ENCODE measurements at regions not wholly inside any gene's neighbourhood (a gene's known extent, or its start where the extent isn't known, plus 50 kb on each side); places are given as distances from the start of the nearest gene placed in this dataset.

- no peaks in the 10 kb centered on the region for H3K36me3 ChIP-seq (ENCODE audit: insufficient read depth, low read length)
- no peak overlapping the region for H3K4me3 ChIP-seq (ENCODE audit: low read length)
- H3K4me2 ChIP-seq (ENCODE audit: low read depth, low read length, poor library complexity, severe bottlenecking), result no peak overlapping the region
- H3K9me2 ChIP-seq (replicated peaks; ENCODE audit: insufficient read depth, low read length), result no peaks in the 10 kb centered on the region
- H4K20me1 ChIP-seq (ENCODE audit: insufficient read depth, low read depth, low read length), result no peaks in the 10 kb centered on the region
- no peak overlapping the region for H3K9ac ChIP-seq (ENCODE audit: low read length)
- H3K9me3 ChIP-seq (ENCODE audit: low read length), result no peaks in the 10 kb centered on the region
- no peak for DNase-seq
- no peaks in the 10 kb centered on the region for H3K4me1 ChIP-seq (ENCODE audit: low read length)
- no peaks in the 10 kb centered on the region for H3K27me3 ChIP-seq (ENCODE audit: low read length)
- no peaks in the 10 kb centered on the region for H3K79me2 ChIP-seq (ENCODE audit: low read length)
- no peak overlapping the region for H2AFZ ChIP-seq (ENCODE audit: low read length)
- no peak overlapping the region for H3K27ac ChIP-seq (ENCODE audit: low read length)
These were observed 93.8 kb downstream of the ARL4C start for GRCh38 chr2:234403074-234403473.

DNA sequence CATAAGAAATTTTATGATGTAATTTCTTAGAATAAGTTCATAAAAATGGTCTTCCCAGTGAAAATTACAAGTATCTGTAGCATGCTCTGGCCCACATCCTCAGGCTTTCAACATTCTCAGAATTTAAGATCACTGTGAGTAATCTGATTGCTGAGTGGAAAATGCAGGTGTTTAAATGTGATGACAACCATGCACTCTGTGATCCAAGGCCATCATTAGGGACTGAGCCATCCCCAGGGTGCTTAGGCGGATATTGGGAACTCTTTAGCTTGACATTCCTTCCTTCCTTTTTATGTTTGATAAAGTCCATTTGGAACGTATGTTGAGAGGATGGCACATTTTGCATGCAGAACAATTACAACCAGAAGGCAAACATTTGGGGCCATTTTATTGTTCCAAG lies 95.5 kb downstream of the ARL4C start:
- no peaks in the 10 kb centered on the region for H3K9me2 ChIP-seq (replicated peaks; ENCODE audit: insufficient read depth, low read length)
- H3K9ac ChIP-seq (ENCODE audit: low read length), result no peak overlapping the region
- no peak overlapping the region for H3K27ac ChIP-seq (ENCODE audit: low read length)
- H3K4me3 ChIP-seq (ENCODE audit: low read length), result no peak overlapping the region
- no peaks in the 10 kb centered on the region for H3K4me1 ChIP-seq (ENCODE audit: low read length)
- no peaks in the 10 kb centered on the region for H3K27me3 ChIP-seq (ENCODE audit: low read length)
- no peaks in the 10 kb centered on the region for H4K20me1 ChIP-seq (ENCODE audit: insufficient read depth, low read depth, low read length)
- H2AFZ ChIP-seq (ENCODE audit: low read length), result no peak overlapping the region
- no peaks in the 10 kb centered on the region for H3K79me2 ChIP-seq (ENCODE audit: low read length)
- DNase-seq, result no peak
- H3K36me3 ChIP-seq (ENCODE audit: insufficient read depth, low read length), result no peaks in the 10 kb centered on the region
- H3K9me3 ChIP-seq (ENCODE audit: low read length), result no peaks in the 10 kb centered on the region
- H3K4me2 ChIP-seq (ENCODE audit: low read depth, low read length, poor library complexity, severe bottlenecking), result no peak overlapping the region

- no peak for DNase-seq
- Histone ChIP-seq H3K27me3 (ENCODE audit: low read length) (no peaks in the 10 kb centered on the region), H3K9me2 (replicated peaks; ENCODE audit: insufficient read depth, low read length) (no peaks in the 10 kb centered on the region), H3K27ac (ENCODE audit: low read length) (no peak overlapping the region), H4K20me1 (ENCODE audit: insufficient read depth, low read depth, low read length) (no peaks in the 10 kb centered on the region), H3K4me1 (ENCODE audit: low read length) (no peaks in the 10 kb centered on the region), H3K79me2 (ENCODE audit: low read length) (no peaks in the 10 kb centered on the region), H3K9ac (ENCODE audit: low read length) (no peak overlapping the region), H2AFZ (ENCODE audit: low read length) (no peak overlapping the region), H3K9me3 (ENCODE audit: low read length) (no peaks in the 10 kb centered on the region), H3K4me2 (ENCODE audit: low read depth, low read length, poor library complexity, severe bottlenecking) (no peak overlapping the region), H3K36me3 (ENCODE audit: insufficient read depth, low read length) (no peaks in the 10 kb centered on the region), H3K4me3 (ENCODE audit: low read length) (no peak overlapping the region)
These were observed 97.2 kb downstream of the ARL4C start for GRCh38 chr2:234399451-234400246.

GRCh38 chr2:234398531-234398930 lies 98.3 kb downstream of the ARL4C start:
- Histone ChIP-seq H3K9ac (ENCODE audit: low read length) (no peak overlapping the region), H3K9me3 (ENCODE audit: low read length) (no peaks in the 10 kb centered on the region), H3K36me3 (ENCODE audit: insufficient read depth, low read length) (no peaks in the 10 kb centered on the region), H3K4me2 (ENCODE audit: low read depth, low read length, poor library complexity, severe bottlenecking) (no peak overlapping the region), H3K79me2 (ENCODE audit: low read length) (no peaks in the 10 kb centered on the region), H3K4me3 (ENCODE audit: low read length) (no peak overlapping the region), H4K20me1 (ENCODE audit: insufficient read depth, low read depth, low read length) (no peaks in the 10 kb centered on the region), H3K4me1 (ENCODE audit: low read length) (no peaks in the 10 kb centered on the region), H2AFZ (ENCODE audit: low read length) (no peak overlapping the region), H3K27ac (ENCODE audit: low read length) (no peak overlapping the region), H3K27me3 (ENCODE audit: low read length) (no peaks in the 10 kb centered on the region), H3K9me2 (replicated peaks; ENCODE audit: insufficient read depth, low read length) (no peaks in the 10 kb centered on the region)
- DNase-seq, result no peak

DNA sequence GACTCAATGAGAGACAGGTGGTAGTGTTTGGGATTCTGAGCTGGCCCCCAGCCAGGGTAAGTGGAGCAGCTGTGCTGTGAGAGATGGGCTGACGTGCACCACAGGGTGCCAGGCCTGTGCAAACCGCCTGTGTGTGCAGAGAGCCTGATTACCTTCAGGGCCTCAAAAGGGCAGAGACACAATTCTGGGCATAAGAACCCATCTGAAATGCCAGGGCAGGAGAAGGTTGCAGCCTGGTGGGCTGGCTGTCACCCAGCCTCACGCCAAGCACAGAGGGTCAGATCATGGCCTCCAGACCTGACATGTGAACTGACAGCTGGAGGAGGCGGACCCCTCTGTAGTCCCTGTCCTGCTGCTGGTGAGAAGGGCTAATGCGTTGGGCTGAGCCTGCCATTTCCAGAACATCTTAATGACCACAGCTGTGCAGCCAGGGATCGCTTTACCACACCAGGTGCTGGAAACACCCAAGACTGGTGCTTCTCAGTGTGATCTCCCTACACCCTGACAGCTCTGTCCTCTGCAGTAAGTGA lies 100.9 kb downstream of the ARL4C start:
- Histone ChIP-seq H3K79me2 (ENCODE audit: low read length) (no peaks in the 10 kb centered on the region), H3K4me2 (ENCODE audit: low read depth, low read length, poor library complexity, severe bottlenecking) (no peak overlapping the region), H2AFZ (ENCODE audit: low read length) (no peak overlapping the region), H3K4me3 (ENCODE audit: low read length) (no peak overlapping the region), H3K36me3 (ENCODE audit: insufficient read depth, low read length) (no peaks in the 10 kb centered on the region), H3K27ac (ENCODE audit: low read length) (no peak overlapping the region), H4K20me1 (ENCODE audit: insufficient read depth, low read depth, low read length) (no peaks in the 10 kb centered on the region), H3K9ac (ENCODE audit: low read length) (no peak overlapping the region), H3K9me3 (ENCODE audit: low read length) (no peaks in the 10 kb centered on the region), H3K9me2 (replicated peaks; ENCODE audit: insufficient read depth, low read length) (no peaks in the 10 kb centered on the region), H3K4me1 (ENCODE audit: low read length) (no peaks in the 10 kb centered on the region), H3K27me3 (ENCODE audit: low read length) (no peaks in the 10 kb centered on the region)
- DNase-seq, result no peak

DNA sequence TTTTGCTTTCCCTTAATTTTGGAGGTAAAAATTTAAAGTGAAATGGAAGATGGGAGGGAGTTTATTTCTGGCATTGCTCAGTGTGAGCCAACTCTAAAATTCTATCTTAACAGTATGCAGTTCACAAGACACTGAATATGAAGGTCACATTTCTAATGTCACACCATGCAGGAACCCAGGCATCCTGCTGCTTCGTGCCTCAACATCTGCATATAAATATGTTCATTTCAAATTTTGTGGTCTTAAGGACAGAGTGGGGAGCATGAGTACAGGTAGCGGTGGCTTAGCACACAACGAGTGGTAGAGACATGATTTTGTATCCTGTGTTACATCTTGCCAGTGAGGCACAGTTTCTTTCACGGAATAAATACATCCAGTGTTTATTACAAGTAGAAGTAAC lies 102.4 kb downstream of the ARL4C start:
- Histone ChIP-seq H3K27ac (ENCODE audit: low read length) (no peak overlapping the region), H3K4me1 (ENCODE audit: low read length) (no peaks in the 10 kb centered on the region)

GRCh38 chr2:234393354-234393753 lies 103.5 kb downstream of the ARL4C start:
- Histone ChIP-seq H3K36me3 (ENCODE audit: insufficient read depth, low read length) (no peaks in the 10 kb centered on the region), H3K4me2 (ENCODE audit: low read depth, low read length, poor library complexity, severe bottlenecking) (no peak overlapping the region), H3K4me1 (ENCODE audit: low read length) (no peaks in the 10 kb centered on the region), H3K9me2 (replicated peaks; ENCODE audit: insufficient read depth, low read length) (no peaks in the 10 kb centered on the region), H3K4me3 (ENCODE audit: low read length) (no peak overlapping the region), H3K79me2 (ENCODE audit: low read length) (no peaks in the 10 kb centered on the region), H3K27me3 (ENCODE audit: low read length) (no peaks in the 10 kb centered on the region), H3K9me3 (ENCODE audit: low read length) (no peaks in the 10 kb centered on the region), H4K20me1 (ENCODE audit: insufficient read depth, low read depth, low read length) (no peaks in the 10 kb centered on the region), H2AFZ (ENCODE audit: low read length) (no peak overlapping the region), H3K27ac (ENCODE audit: low read length) (no peak overlapping the region), H3K9ac (ENCODE audit: low read length) (no peak overlapping the region)
- no peak for DNase-seq

More for the DNA sequence above, 102.4 kb downstream of the ARL4C start:
- H3K36me3 ChIP-seq (ENCODE audit: insufficient read depth, low read length), result no peaks in the 10 kb centered on the region
- H3K79me2 ChIP-seq (ENCODE audit: low read length), result no peaks in the 10 kb centered on the region
- H3K9me2 ChIP-seq (replicated peaks; ENCODE audit: insufficient read depth, low read length), result no peaks in the 10 kb centered on the region
- no peaks in the 10 kb centered on the region for H3K27me3 ChIP-seq (ENCODE audit: low read length)
- no peak overlapping the region for H3K4me2 ChIP-seq (ENCODE audit: low read depth, low read length, poor library complexity, severe bottlenecking)
- H3K4me3 ChIP-seq (ENCODE audit: low read length), result no peak overlapping the region
- DNase-seq, result no peak
- no peak overlapping the region for H2AFZ ChIP-seq (ENCODE audit: low read length)
- no peaks in the 10 kb centered on the region for H3K9me3 ChIP-seq (ENCODE audit: low read length)
- no peak overlapping the region for H3K9ac ChIP-seq (ENCODE audit: low read length)
- no peaks in the 10 kb centered on the region for H4K20me1 ChIP-seq (ENCODE audit: insufficient read depth, low read depth, low read length)

GRCh38 chr2:234392041-234392615 lies 104.8 kb downstream of the ARL4C start:
- no peaks in the 10 kb centered on the region for H3K27me3 ChIP-seq (ENCODE audit: low read length)
- no peaks in the 10 kb centered on the region for H3K36me3 ChIP-seq (ENCODE audit: insufficient read depth, low read length)
- no peak overlapping the region for H3K4me3 ChIP-seq (ENCODE audit: low read length)
- H3K9ac ChIP-seq (ENCODE audit: low read length), result no peak overlapping the region
- H3K9me2 ChIP-seq (replicated peaks; ENCODE audit: insufficient read depth, low read length), result no peaks in the 10 kb centered on the region
- no peak for DNase-seq
- no peak overlapping the region for H3K4me2 ChIP-seq (ENCODE audit: low read depth, low read length, poor library complexity, severe bottlenecking)
- H2AFZ ChIP-seq (ENCODE audit: low read length), result no peak overlapping the region
- H4K20me1 ChIP-seq (ENCODE audit: insufficient read depth, low read depth, low read length), result no peaks in the 10 kb centered on the region
- H3K9me3 ChIP-seq (ENCODE audit: low read length), result no peaks in the 10 kb centered on the region
- H3K27ac ChIP-seq (ENCODE audit: low read length), result no peak overlapping the region
- H3K79me2 ChIP-seq (ENCODE audit: low read length), result no peaks in the 10 kb centered on the region
- H3K4me1 ChIP-seq (ENCODE audit: low read length), result no peaks in the 10 kb centered on the region
